HCT116 (cell line): ENCODE measurements at regions not wholly inside any gene's neighbourhood (a gene's known extent, or its start where the extent isn't known, plus 50 kb on each side); places are given as distances from the start of the nearest gene placed in this dataset.

Source experiments
- ATAC-seq: fragments of 200-7000 bp; cut with Tn5 transposase; 2 replicates; pipeline ENCODE4 v1.9.1; 2020; ENCODE audit warnings: mild to moderate bottlenecking, moderate library complexity
- BruUV-seq: library from RNA; stranded (reverse); fragments of 400-500 nt; replicated peaks from 2 replicates; lab custom pipeline; 2021; lab: Mats Ljungman, UMichigan
- CTCF ChIA-PET: fragments of 300-600 bp; sonication (Branson Sonifier 250); formaldehyde crosslinking; loops from one replicate; lab custom pipeline; 2021; ENCODE audit warnings: antibody characterized with exemption; lab: Charles Lee
- POLR2A ChIA-PET: fragments of 300-600, 350-600 bp; sonication (Branson Sonifier 250); formaldehyde crosslinking; loops from one replicate; lab custom pipeline; 2021; ENCODE audit warnings: antibody characterized with exemption; lab: Charles Lee
- RAD21 ChIA-PET, 2 experiments: fragments of 300-600 bp; sonication (Branson Sonifier 250); formaldehyde crosslinking; loops; one replicate each; lab custom pipeline; 2023; ENCODE audit warnings: low total read pairs in 2 of 2; ENCODE audit not compliant: uncharacterized antibody in 2 of 2, unreplicated experiment in 2 of 2, low non-redundant PET in 1 of 2; lab: Charles Lee
- DNase-seq: peaks from one replicate; pipeline ENCODE4 v3.0.0-alpha.2; 2010; ENCODE audit warnings: low read depth, low spot score
- H2AFZ ChIP-seq: fragments of 200-600 bp; shearing (Covaris generic), sonication (generic); 2 replicates; pipeline ENCODE4 v1.6.1; 2017; ENCODE audit warnings: low read depth, mixed run types, mixed read lengths, antibody characterized with exemption, low read length; ENCODE audit not compliant: poor library complexity, severe bottlenecking
- H3K27ac ChIP-seq: 2 replicates; pipeline ENCODE4 v1.5.1; 2012; ENCODE audit warnings: low read depth, low read length
- H3K27me3 ChIP-seq: fragments of 200-600 bp; sonication (generic); 2 replicates; pipeline ENCODE4 v1.6.1; 2016; ENCODE audit warnings: mixed run types, low read length, mixed read lengths; ENCODE audit not compliant: insufficient read depth
- H3K36me3 ChIP-seq, 2 experiments: fragments of 200-500 bp in 1 of 2; fragments of 200-600 bp in 1 of 2; sonication (Bioruptor generic) in 1 of 2; sonication (generic) in 1 of 2; 2 replicates each; pipeline versions ENCODE4 v1.5.1 to v1.6.1; 2014 to 2016; ENCODE audit warnings: low read length in 2 of 2, inconsistent platforms in 1 of 2, mixed read lengths in 1 of 2, mixed run types in 1 of 2; ENCODE audit not compliant: insufficient read depth in 2 of 2, control insufficient read depth in 1 of 2
- H3K4me1 ChIP-seq, 2 experiments: fragments of 200-600 bp in 1 of 2; sonication (generic) in 1 of 2; 2 replicates each; pipeline versions ENCODE4 v1.5.1 to v1.6.1; 2012 to 2017; ENCODE audit warnings: low read length in 2 of 2, inconsistent platforms in 1 of 2, mild to moderate bottlenecking in 1 of 2, mixed read lengths in 1 of 2, mixed run types in 1 of 2, moderate library complexity in 1 of 2; ENCODE audit not compliant: insufficient read depth in 2 of 2, control insufficient read depth in 1 of 2
- H3K4me2 ChIP-seq: fragments of 200-600 bp; sonication (generic); 2 replicates; pipeline ENCODE4 v1.6.1; 2017; ENCODE audit warnings: mixed run types, low read length, mixed read lengths
- H3K4me3 ChIP-seq, 2 experiments: fragments of 200-600 bp in 1 of 2; sonication (generic) in 1 of 2; replicated peaks in 1 of 2; 2 replicates each; pipeline ENCODE4 v1.5.1; 2011 to 2016; ENCODE audit warnings: low read length in 2 of 2, control low read depth in 1 of 2, low read depth in 1 of 2, mild to moderate bottlenecking in 1 of 2, mixed read lengths in 1 of 2, mixed run types in 1 of 2
- H3K79me2 ChIP-seq: fragments of 200-600 bp; sonication (generic); 2 replicates; pipeline ENCODE4 v1.6.1; 2017; ENCODE audit warnings: mild to moderate bottlenecking, mixed run types, low read length, moderate library complexity, mixed read lengths; ENCODE audit not compliant: insufficient read depth
- H3K9ac ChIP-seq: fragments of 200-600 bp; sonication (generic); 2 replicates; pipeline ENCODE4 v1.6.1; 2016; ENCODE audit warnings: low read length, mixed read lengths
- H3K9me2 ChIP-seq: fragments of 200-600 bp; sonication (generic), shearing (Covaris generic); 2 replicates; pipeline ENCODE4 v1.6.1; 2017; ENCODE audit warnings: mixed run types, mild to moderate bottlenecking, moderate library complexity; ENCODE audit not compliant: insufficient read depth
- H3K9me3 ChIP-seq, 2 experiments: fragments of 200-500 bp in 1 of 2; fragments of 200-600 bp in 1 of 2; sonication (Bioruptor generic) in 1 of 2; sonication (generic) in 1 of 2; 2 replicates each; pipeline ENCODE4 v1.6.1; 2014 to 2017; ENCODE audit warnings: low read length in 2 of 2, mixed read lengths in 2 of 2, inconsistent platforms in 1 of 2, low read depth in 1 of 2, mild to moderate bottlenecking in 1 of 2, mixed run types in 1 of 2, moderate library complexity in 1 of 2; ENCODE audit not compliant: control insufficient read depth in 1 of 2, insufficient read depth in 1 of 2
- H4K20me1 ChIP-seq: fragments of 200-600 bp; sonication (generic), shearing (Covaris generic); 2 replicates; pipeline ENCODE4 v1.6.1; 2017; ENCODE audit warnings: mixed run types, mild to moderate bottlenecking, moderate library complexity; ENCODE audit not compliant: insufficient read depth
- EGR1 ChIP-seq: IDR thresholded peaks from 2 replicates; pipeline ENCODE4 v1.6.1; 2012; ENCODE audit warnings: low read depth
- EZH2 ChIP-seq: fragments of 200-600 bp; sonication (generic); IDR thresholded peaks from 2 replicates; pipeline ENCODE4 v1.6.1; 2017; ENCODE audit warnings: antibody characterized with exemption, mixed run types
- MAX ChIP-seq: IDR thresholded peaks from 2 replicates; pipeline ENCODE4 v1.6.1; 2012
- POLR2A ChIP-seq: IDR thresholded peaks from 2 replicates; pipeline ENCODE4 v1.7.0; 2011; ENCODE audit warnings: borderline replicate concordance; ENCODE audit not compliant: insufficient read depth, insufficient read length; ENCODE audit errors: extremely low read depth
- SRF ChIP-seq: IDR thresholded peaks from 2 replicates; pipeline ENCODE4 v1.6.1; 2012; ENCODE audit warnings: low read depth
- YY1 ChIP-seq: IDR thresholded peaks from 2 replicates; pipeline ENCODE4 v1.6.1; 2011; ENCODE audit warnings: low read length, low read depth, moderate library complexity, mild to moderate bottlenecking; ENCODE audit not compliant: insufficient replicate concordance; ENCODE audit errors: extremely low read depth
- ZFX ChIP-seq: fragments of 450-650 bp; IDR thresholded peaks from 2 replicates; pipeline ENCODE4 v1.6.1; 2017
- ZNF274 ChIP-seq: fragments of 200-500 bp; sonication (Bioruptor generic); IDR thresholded peaks from 2 replicates; pipeline ENCODE4 v1.6.1; 2014; ENCODE audit warnings: mild to moderate bottlenecking, low read depth, low read length, inconsistent platforms
- intact Hi-C: fragments of 100-400 bp; cut with micrococcal nuclease; formaldehyde crosslinking; loops from 2 replicates; pipeline ENCODE4 v1.10.0; 2022

- TF ChIP-seq ZNF274 (no peak), SRF (no peak), EZH2 (no peak), EGR1 (no peak), MAX (no peak), POLR2A (no peak), ZFX (no peak)
- TF ChIP-seq, all 23 proteins: peak for 0
- H2AFZ ChIP-seq, result no peak overlapping the region
- no peak overlapping the region for H3K4me2 ChIP-seq
- CTCF ChIA-PET, result no interaction called here
- no peak overlapping the region for H3K4me3 ChIP-seq
- H3K79me2 ChIP-seq, result no peaks in the 10 kb centered on the region
- no peaks in the 10 kb centered on the region for H3K27me3 ChIP-seq
- RAD21 ChIA-PET, result no interaction called here
- no peak overlapping the region for H3K27ac ChIP-seq
- H3K36me3 ChIP-seq, result no peaks in the 10 kb centered on the region
- H4K20me1 ChIP-seq, result no peaks in the 10 kb centered on the region
- POLR2A ChIA-PET, result no interaction called here
- no peak for DNase-seq
- ATAC-seq, result no peak
- no peak overlapping the region for H3K9ac ChIP-seq
- H3K9me3 ChIP-seq, result no peaks in the 10 kb centered on the region
- intact Hi-C loops, result no loop called here
- no peaks in the 10 kb centered on the region for H3K9me2 ChIP-seq
- no TSS peak for BruUV-seq
- H3K4me1 ChIP-seq, result no peaks in the 10 kb centered on the region
Measured at GRCh38 chr16:50495673-50496072, 52.5 kb upstream of the NKD1 start.

DNA sequence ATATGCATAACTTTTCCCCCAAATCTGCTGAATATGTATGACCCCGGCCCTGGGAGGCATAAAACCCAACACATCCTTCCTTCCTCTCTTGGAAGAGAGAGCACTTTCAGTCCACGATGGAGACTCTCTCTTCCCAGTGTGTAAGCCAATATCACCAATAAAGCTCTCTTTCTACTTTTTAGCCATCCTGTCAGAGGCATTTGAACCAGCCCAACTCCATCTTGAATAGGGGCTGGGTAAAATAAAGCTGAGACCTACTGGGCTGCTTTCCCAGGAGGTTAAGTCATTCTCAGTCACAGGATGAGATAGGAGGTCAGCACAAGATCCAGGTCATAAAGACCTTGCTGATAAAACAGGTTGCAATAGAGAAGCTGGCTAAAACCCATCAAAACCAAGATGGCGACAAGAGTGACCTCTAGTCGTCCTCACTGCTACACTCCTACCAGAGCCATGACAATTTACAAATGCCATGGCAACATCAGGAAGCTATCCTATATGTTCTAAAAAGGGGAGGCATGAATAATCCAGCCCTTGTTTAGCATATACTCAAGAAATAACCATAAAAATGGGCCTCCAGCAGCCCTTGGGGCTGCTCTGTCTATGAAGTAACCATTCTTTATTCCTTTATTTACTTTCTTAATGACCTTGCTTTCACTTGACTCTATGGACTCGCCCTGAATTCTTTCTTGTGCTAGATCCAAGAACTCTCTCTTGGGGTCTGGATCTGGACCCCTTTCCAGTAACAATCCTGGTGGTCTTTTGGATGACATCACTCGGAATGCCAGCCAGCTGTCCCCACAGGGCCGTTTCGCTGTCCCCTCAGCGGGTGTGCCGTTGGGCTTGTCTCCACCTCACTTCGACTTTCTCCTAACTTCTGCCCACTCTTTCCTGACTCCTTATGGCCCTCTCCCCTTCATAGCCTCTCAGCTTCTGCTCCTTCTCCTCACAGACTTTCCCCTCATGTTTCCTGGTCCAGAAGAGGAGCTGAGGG, 53.4 kb upstream of the NKD1 start:
- CTCF ChIA-PET, result no interaction called here
- H3K9me2 ChIP-seq, result no peaks in the 10 kb centered on the region
- no peaks in the 10 kb centered on the region for H3K36me3 ChIP-seq
- no peaks in the 10 kb centered on the region for H3K4me1 ChIP-seq
- no peaks in the 10 kb centered on the region for H3K9me3 ChIP-seq
- no peaks in the 10 kb centered on the region for H3K79me2 ChIP-seq
- no peak overlapping the region for H2AFZ ChIP-seq
- DNase-seq (no peak), ATAC-seq (no peak)
- H3K4me3 ChIP-seq, result no peak overlapping the region
- H4K20me1 ChIP-seq, result no peaks in the 10 kb centered on the region
- intact Hi-C loops, result no loop called here
- no TSS peak for BruUV-seq
- RAD21 ChIA-PET, result no interaction called here
- H3K27me3 ChIP-seq, result no peaks in the 10 kb centered on the region
- POLR2A ChIA-PET, result no interaction called here
- no peak overlapping the region for H3K4me2 ChIP-seq
- TF ChIP-seq YY1, result no peak
- H3K27ac ChIP-seq, result no peak overlapping the region
- H3K9ac ChIP-seq, result no peak overlapping the region
